ENCODE measurements at regions not wholly inside any gene's neighbourhood (a gene's known extent, or its start where the extent isn't known, plus 50 kb on each side); places are given as distances from the start of the nearest gene placed in this dataset.

- TF ChIP-seq CTCF (IDR thresholded peaks at IDR 0.05) = no peak
- TF ChIP-seq ZFX (IDR thresholded peaks at IDR 0.05; ENCODE audit: borderline replicate concordance) = no peak
- H3K27ac ChIP-seq = no peak overlapping the region
These were observed 328.1 kb downstream of the MAN2A1 start for GRCh38 chr5:110017854-110018253.

GRCh38 chr5:110018509-110018908 is 328.8 kb downstream of the MAN2A1 start:
- TF ChIP-seq ZFX (IDR thresholded peaks at IDR 0.05; ENCODE audit: borderline replicate concordance) = no peak
- TF ChIP-seq CTCF (IDR thresholded peaks at IDR 0.05) = no peak
- no peak overlapping the region for H3K27ac ChIP-seq

GRCh38 chr5:110019119-110019518 is 329.4 kb downstream of the MAN2A1 start:
- TF ChIP-seq CTCF (IDR thresholded peaks at IDR 0.05) (no peak), ZFX (IDR thresholded peaks at IDR 0.05; ENCODE audit: borderline replicate concordance) (no peak)
- no peak overlapping the region for H3K27ac ChIP-seq

GRCh38 chr5:110019780-110020179 is 330.1 kb downstream of the MAN2A1 start:
- H3K27ac ChIP-seq = no peak overlapping the region
- TF ChIP-seq CTCF (IDR thresholded peaks at IDR 0.05) = no peak
- no peak for TF ChIP-seq ZFX (IDR thresholded peaks at IDR 0.05; ENCODE audit: borderline replicate concordance)

- TF ChIP-seq ZFX (IDR thresholded peaks at IDR 0.05; ENCODE audit: borderline replicate concordance) (no peak), CTCF (IDR thresholded peaks at IDR 0.05) (no peak)
These were observed 331.5 kb downstream of the MAN2A1 start for GRCh38 chr5:110021251-110021650.

GRCh38 chr5:110025160-110025559 is 335.4 kb downstream of the MAN2A1 start:
- H3K27ac ChIP-seq = no peak overlapping the region
- TF ChIP-seq ZFX (IDR thresholded peaks at IDR 0.05; ENCODE audit: borderline replicate concordance) (no peak), CTCF (IDR thresholded peaks at IDR 0.05) (no peak)

More at GRCh38 chr5:110021251-110021650, 331.5 kb downstream of the MAN2A1 start:
- H3K27ac ChIP-seq = no peak overlapping the region

GRCh38 chr5:110027527-110028322 is 338.0 kb downstream of the MAN2A1 start:
- H3K27ac ChIP-seq = no peak overlapping the region
- no peak for TF ChIP-seq ZFX (IDR thresholded peaks at IDR 0.05; ENCODE audit: borderline replicate concordance)

Measured in 22Rv1 (cell line).